Loucy (cell line): ENCODE measurements at regions not wholly inside any gene's neighbourhood (a gene's known extent, or its start where the extent isn't known, plus 50 kb on each side); places are given as distances from the start of the nearest gene placed in this dataset.

Source experiments
- H2AFZ ChIP-seq: fragments of 200-600 bp; sonication (generic); 2 replicates; pipeline ENCODE4 v1.6.0; 2016; ENCODE audit warnings: antibody characterized with exemption, mild to moderate bottlenecking, low read length, moderate library complexity
- H3F3A ChIP-seq: fragments of 200-600 bp; 2 replicates; pipeline ENCODE4 v1.6.0; 2016; ENCODE audit warnings: antibody characterized with exemption, low read depth, mild to moderate bottlenecking
- H3K27me3 ChIP-seq: fragments of 200-600 bp; sonication (generic); 2 replicates; pipeline ENCODE4 v1.6.1; 2014; ENCODE audit warnings: low read length, mild to moderate bottlenecking; ENCODE audit not compliant: insufficient read depth, poor library complexity, severe bottlenecking
- H3K36me3 ChIP-seq: fragments of 200-600 bp; sonication (generic); 2 replicates; pipeline ENCODE4 v1.6.1; 2016; ENCODE audit warnings: low read length; ENCODE audit not compliant: insufficient read depth
- H3K4me1 ChIP-seq: fragments of 200-600 bp; sonication (generic); 2 replicates; pipeline ENCODE4 v1.5.1; 2014; ENCODE audit warnings: low read length, mild to moderate bottlenecking; ENCODE audit not compliant: insufficient read depth, poor library complexity, severe bottlenecking
- H3K4me2 ChIP-seq: fragments of 200-600 bp; sonication (generic); 2 replicates; pipeline ENCODE4 v1.6.0; 2014; ENCODE audit warnings: antibody characterized with exemption, low read length, low read depth, mild to moderate bottlenecking; ENCODE audit not compliant: poor library complexity, severe bottlenecking
- H3K4me3 ChIP-seq: fragments of 200-600 bp; sonication (generic); 2 replicates; pipeline ENCODE4 v1.5.1; 2014; ENCODE audit warnings: low read length, mild to moderate bottlenecking, mixed read lengths; ENCODE audit not compliant: poor library complexity, severe bottlenecking
- H3K79me2 ChIP-seq: fragments of 200-600 bp; sonication (generic); 2 replicates; pipeline ENCODE4 v1.6.1; 2014; ENCODE audit warnings: low read length; ENCODE audit not compliant: insufficient read depth
- H3K9ac ChIP-seq: fragments of 200-600 bp; sonication (generic); 2 replicates; pipeline ENCODE4 v1.6.0; 2014; ENCODE audit warnings: mild to moderate bottlenecking, low read depth, low read length, moderate library complexity; ENCODE audit not compliant: poor library complexity, severe bottlenecking
- H3K9me2 ChIP-seq: fragments of 200-600 bp; sonication (generic); replicated peaks from 2 replicates; pipeline ENCODE4 v1.6.1; 2016; ENCODE audit warnings: low read depth, low read length, mixed read lengths
- H3K9me3 ChIP-seq: fragments of 200-600 bp; sonication (generic); 2 replicates; pipeline ENCODE4 v1.6.1; 2014; ENCODE audit warnings: mild to moderate bottlenecking, antibody characterized with exemption, low read length, low read depth; ENCODE audit not compliant: insufficient read depth
- H4K20me1 ChIP-seq: fragments of 200-600 bp; sonication (generic); 2 replicates; pipeline ENCODE4 v1.6.0; 2014; ENCODE audit warnings: antibody characterized with exemption, low read length, mild to moderate bottlenecking; ENCODE audit not compliant: insufficient read depth, poor library complexity, severe bottlenecking
- EZH2phosphoT487 ChIP-seq: fragments of 200-600 bp; IDR thresholded peaks from 2 replicates; pipeline ENCODE4 v1.6.1; 2018; ENCODE audit warnings: antibody characterized with exemption, mild to moderate bottlenecking, moderate library complexity, borderline replicate concordance
- TF ChIP-seq, protein P1 (sequence below): fragments of 200-600 bp; sonication (generic); conservative IDR thresholded peaks from 2 replicates; pipeline ENCODE4 v1.5.1; 2014; ENCODE audit warnings: mild to moderate bottlenecking, antibody characterized with exemption, low read length

DNA sequence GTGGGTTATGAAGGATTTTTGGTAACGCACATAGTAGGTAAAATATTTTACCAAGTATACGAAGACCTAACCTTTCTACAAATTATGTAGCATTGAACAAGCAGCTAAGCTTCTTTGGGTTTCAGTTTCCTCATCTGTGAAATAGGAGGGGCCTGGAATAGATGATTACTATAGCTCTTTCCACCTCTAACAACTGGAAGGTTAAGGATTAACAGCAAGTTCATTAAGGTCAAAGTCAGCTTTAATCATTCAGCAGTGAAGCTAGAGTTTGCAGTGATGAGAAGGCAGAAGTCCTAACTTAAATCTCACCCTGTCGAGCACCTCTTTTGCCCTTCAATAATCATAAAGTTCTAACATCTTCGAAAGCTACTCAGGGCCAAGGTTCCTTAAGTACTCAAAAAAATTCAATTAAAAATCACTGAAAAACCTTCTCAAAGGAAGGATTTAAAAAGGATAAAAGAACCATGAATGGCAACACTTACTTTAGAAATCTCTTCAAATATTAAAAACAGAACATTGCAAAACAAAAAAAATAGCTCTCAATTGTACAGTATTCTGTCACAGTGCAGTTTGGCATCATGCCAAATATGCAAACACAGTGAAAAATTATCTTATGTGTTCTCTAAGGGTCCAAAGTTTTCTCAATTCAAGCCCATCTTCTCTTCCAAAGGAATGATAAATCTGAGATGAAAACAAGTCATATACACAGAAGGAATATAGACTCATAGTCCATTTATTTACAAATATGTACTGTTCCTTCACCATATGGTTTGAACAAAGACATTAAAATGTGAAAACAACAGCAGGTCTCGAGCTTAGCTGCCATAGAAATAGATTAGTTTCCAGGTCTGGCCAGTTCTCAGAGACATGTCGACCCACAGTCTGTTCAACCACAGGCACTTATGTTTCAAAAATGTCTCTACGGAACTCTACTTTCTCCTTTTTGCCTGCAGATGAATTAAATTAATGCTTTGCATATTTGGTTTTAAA is 152.0 kb upstream of the SLC13A1 start:
- Histone ChIP-seq H3K4me1 (no peaks in the 10 kb centered on the region), H2AFZ (no peak overlapping the region), H3K9me2 (no peaks in the 10 kb centered on the region), H3K4me3 (no peak overlapping the region), H3K36me3 (no peaks in the 10 kb centered on the region), H3K79me2 (no peaks in the 10 kb centered on the region), H3K9ac (no peak overlapping the region), H3K9me3 (no peaks in the 10 kb centered on the region), H3K4me2 (no peak overlapping the region), H3F3A (no peaks in the 10 kb centered on the region), H3K27me3 (no peaks in the 10 kb centered on the region), H4K20me1 (no peaks in the 10 kb centered on the region)
- no peak for TF ChIP-seq EZH2phosphoT487
- TF ChIP-seq, protein P1, sequence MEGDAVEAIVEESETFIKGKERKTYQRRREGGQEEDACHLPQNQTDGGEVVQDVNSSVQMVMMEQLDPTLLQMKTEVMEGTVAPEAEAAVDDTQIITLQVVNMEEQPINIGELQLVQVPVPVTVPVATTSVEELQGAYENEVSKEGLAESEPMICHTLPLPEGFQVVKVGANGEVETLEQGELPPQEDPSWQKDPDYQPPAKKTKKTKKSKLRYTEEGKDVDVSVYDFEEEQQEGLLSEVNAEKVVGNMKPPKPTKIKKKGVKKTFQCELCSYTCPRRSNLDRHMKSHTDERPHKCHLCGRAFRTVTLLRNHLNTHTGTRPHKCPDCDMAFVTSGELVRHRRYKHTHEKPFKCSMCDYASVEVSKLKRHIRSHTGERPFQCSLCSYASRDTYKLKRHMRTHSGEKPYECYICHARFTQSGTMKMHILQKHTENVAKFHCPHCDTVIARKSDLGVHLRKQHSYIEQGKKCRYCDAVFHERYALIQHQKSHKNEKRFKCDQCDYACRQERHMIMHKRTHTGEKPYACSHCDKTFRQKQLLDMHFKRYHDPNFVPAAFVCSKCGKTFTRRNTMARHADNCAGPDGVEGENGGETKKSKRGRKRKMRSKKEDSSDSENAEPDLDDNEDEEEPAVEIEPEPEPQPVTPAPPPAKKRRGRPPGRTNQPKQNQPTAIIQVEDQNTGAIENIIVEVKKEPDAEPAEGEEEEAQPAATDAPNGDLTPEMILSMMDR = no peak

DNA sequence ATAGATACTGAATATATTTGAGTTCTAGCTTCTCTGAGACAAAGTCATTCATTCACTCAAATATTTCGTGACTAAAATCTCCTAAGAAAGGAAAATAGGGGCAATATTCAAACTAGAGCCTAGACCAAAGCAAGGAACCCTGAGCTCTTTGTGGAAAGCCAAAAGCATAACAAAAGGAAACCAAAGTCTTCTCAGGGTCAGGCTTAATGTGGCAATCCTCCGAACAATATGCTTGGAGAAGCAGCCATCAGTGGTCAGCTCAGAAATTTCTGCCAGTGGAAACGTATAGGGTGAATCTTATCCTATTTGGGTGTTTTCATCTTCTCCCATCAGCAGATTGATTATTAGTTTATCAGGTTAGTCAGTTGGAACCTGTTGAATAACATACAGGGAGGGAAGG is 151.3 kb upstream of the SLC13A1 start:
- Histone ChIP-seq H2AFZ (no peak overlapping the region), H3K36me3 (no peaks in the 10 kb centered on the region), H4K20me1 (no peaks in the 10 kb centered on the region), H3K27me3 (no peaks in the 10 kb centered on the region), H3K4me1 (no peaks in the 10 kb centered on the region), H3K9me2 (no peaks in the 10 kb centered on the region), H3K4me2 (no peak overlapping the region), H3K9ac (no peak overlapping the region), H3K4me3 (no peak overlapping the region), H3F3A (no peaks in the 10 kb centered on the region), H3K9me3 (no peaks in the 10 kb centered on the region), H3K79me2 (no peaks in the 10 kb centered on the region)
- no peak for TF ChIP-seq EZH2phosphoT487
- TF ChIP-seq, protein P1 = no peak

DNA sequence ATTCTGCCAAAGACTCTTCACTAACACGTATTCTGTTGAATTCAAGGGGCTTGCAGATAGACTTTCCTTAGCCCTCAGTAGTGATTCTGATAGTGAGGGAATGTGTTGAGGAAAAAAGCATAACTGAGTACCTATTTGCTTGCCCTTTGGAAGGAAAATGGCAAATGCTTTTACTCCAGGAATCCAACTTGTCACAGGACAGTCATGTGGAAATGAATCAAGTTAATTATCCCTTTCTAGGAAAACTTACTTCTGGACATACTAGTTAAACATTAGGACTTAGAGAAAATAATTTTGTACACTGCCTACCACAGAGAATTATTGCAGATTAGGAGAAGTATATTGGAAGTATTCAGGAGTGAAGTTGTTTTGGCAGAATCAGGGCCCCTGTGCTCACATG is 148.9 kb upstream of the SLC13A1 start:
- no peaks in the 10 kb centered on the region for H3K9me2 ChIP-seq
- no peaks in the 10 kb centered on the region for H3K9me3 ChIP-seq
- H3K9ac ChIP-seq = no peak overlapping the region
- H3K79me2 ChIP-seq = no peaks in the 10 kb centered on the region
- H2AFZ ChIP-seq = no peak overlapping the region
- TF ChIP-seq, protein P1 = no peak
- TF ChIP-seq EZH2phosphoT487 = no peak
- no peaks in the 10 kb centered on the region for H4K20me1 ChIP-seq
- H3K4me1 ChIP-seq = no peaks in the 10 kb centered on the region
- no peaks in the 10 kb centered on the region for H3K27me3 ChIP-seq
- no peaks in the 10 kb centered on the region for H3K36me3 ChIP-seq
- no peak overlapping the region for H3K4me3 ChIP-seq
- H3K4me2 ChIP-seq = no peak overlapping the region
- H3F3A ChIP-seq = no peaks in the 10 kb centered on the region
